SK-N-SH (cell line): ENCODE measurements at regions not wholly inside any gene's neighbourhood (a gene's known extent, or its start where the extent isn't known, plus 50 kb on each side); places are given as distances from the start of the nearest gene placed in this dataset.

ENCODE experiments used
- CTCF ChIA-PET: fragments of 300-600, 350-600 bp; formaldehyde crosslinking; extraction: SDS; loops from one replicate; lab custom pipeline; 2021; lab: Yijun Ruan, JAX
- POLR2A ChIA-PET: fragments of 350-600 bp; sonication (Branson Sonifier 250); formaldehyde crosslinking; extraction: SDS; loops from one replicate; lab custom pipeline; 2020; ENCODE audit warnings: antibody characterized with exemption, inconsistent platforms; lab: Yijun Ruan, JAX
- DNase-seq: peaks from one replicate; pipeline ENCODE4 v3.0.0; 2012
- H2AFZ ChIP-seq: fragments of 200-600 bp; sonication (generic); 2 replicates; pipeline ENCODE4 v1.8.1; 2016; ENCODE audit warnings: antibody characterized with exemption, mild to moderate bottlenecking, low read depth
- H3F3A ChIP-seq: fragments of 200-600 bp; sonication (generic); replicated peaks from 2 replicates; pipeline ENCODE3; 2016; ENCODE audit warnings: antibody characterized with exemption, mild to moderate bottlenecking; ENCODE audit not compliant: insufficient read depth
- H3K27ac ChIP-seq, 2 experiments: fragments of 200-500 bp in 1 of 2; fragments of 200-600 bp in 1 of 2; sonication (Bioruptor generic) in 1 of 2; sonication (generic), shearing (Covaris generic) in 1 of 2; 2 replicates each; pipeline versions ENCODE4 v1.5.1 to v1.6.1; 2014 to 2016; ENCODE audit warnings: low read depth in 2 of 2, inconsistent platforms in 1 of 2, low read length in 1 of 2, mild to moderate bottlenecking in 1 of 2, mixed read lengths in 1 of 2
- H3K27me3 ChIP-seq: fragments of 200-600 bp; sonication (generic), shearing (Covaris generic); 2 replicates; pipeline ENCODE4 v1.6.1; 2016; ENCODE audit warnings: mixed run types; ENCODE audit not compliant: insufficient read depth
- H3K36me3 ChIP-seq, 2 experiments: fragments of 200-500 bp in 1 of 2; fragments of 200-600 bp in 1 of 2; sonication (Bioruptor generic) in 1 of 2; sonication (generic) in 1 of 2; replicated peaks in 1 of 2; 2 replicates each; pipeline versions ENCODE3 to v1.5.1; 2014 to 2016; ENCODE audit warnings: low read length in 1 of 2, mild to moderate bottlenecking in 1 of 2; ENCODE audit not compliant: insufficient read depth in 2 of 2, control insufficient read depth in 1 of 2
- H3K4me1 ChIP-seq, 2 experiments: fragments of 200-500 bp in 1 of 2; fragments of 200-600 bp in 1 of 2; sonication (Bioruptor generic) in 1 of 2; sonication (generic), shearing (Covaris generic) in 1 of 2; 2 replicates each; pipeline versions ENCODE4 v1.5.1 to v1.6.1; 2014 to 2016; ENCODE audit warnings: low read depth in 1 of 2, low read length in 1 of 2, mixed run types in 1 of 2; ENCODE audit not compliant: insufficient read depth in 2 of 2, control insufficient read depth in 1 of 2
- H3K4me2 ChIP-seq: fragments of 200-600 bp; sonication (generic), shearing (Covaris generic); 2 replicates; pipeline ENCODE4 v1.6.1; 2017; ENCODE audit warnings: mixed run types
- H3K4me3 ChIP-seq, 2 experiments: fragments of 200-500 bp in 1 of 2; fragments of 200-600 bp in 1 of 2; sonication (Bioruptor generic) in 1 of 2; sonication (generic), shearing (Covaris generic) in 1 of 2; 2 replicates each; pipeline versions ENCODE4 v1.5.1 to v1.8.1; 2014 to 2016; ENCODE audit warnings: low read depth in 2 of 2, inconsistent platforms in 1 of 2, low read length in 1 of 2, mild to moderate bottlenecking in 1 of 2, mixed read lengths in 1 of 2, moderate library complexity in 1 of 2
- H3K79me2 ChIP-seq: fragments of 200-600 bp; sonication (generic); 2 replicates; pipeline ENCODE4 v1.8.1; 2017; ENCODE audit warnings: mild to moderate bottlenecking; ENCODE audit not compliant: insufficient read depth
- H3K9ac ChIP-seq: fragments of 200-600 bp; sonication (generic); 2 replicates; pipeline ENCODE4 v1.6.1; 2017; ENCODE audit warnings: mixed run types
- H3K9me2 ChIP-seq: fragments of 200-600 bp; sonication (generic); 2 replicates; pipeline ENCODE4 v1.6.1; 2017; ENCODE audit warnings: mixed run types
- H3K9me3 ChIP-seq: fragments of 200-600 bp; sonication (generic); 2 replicates; pipeline ENCODE4 v1.6.1; 2017; ENCODE audit warnings: mixed run types, mild to moderate bottlenecking, moderate library complexity
- H4K20me1 ChIP-seq: fragments of 200-600 bp; sonication (generic); 2 replicates; pipeline ENCODE4 v1.6.1; 2017; ENCODE audit warnings: mild to moderate bottlenecking, mixed run types; ENCODE audit not compliant: insufficient read depth
- ELF1 ChIP-seq: IDR thresholded peaks from 2 replicates; pipeline ENCODE4 v1.4.0; 2012
- EP300 ChIP-seq, 2 experiments: IDR thresholded peaks; 2 replicates each; pipeline versions ENCODE4 v1.4.0 to v1.6.1; 2012; ENCODE audit warnings: borderline replicate concordance in 1 of 2, low read depth in 1 of 2, low read length in 1 of 2
- EZH2phosphoT487 ChIP-seq: fragments of 200-600 bp; sonication (generic); IDR thresholded peaks from 2 replicates; pipeline ENCODE4 v1.6.1; 2017; ENCODE audit warnings: low read depth, mixed run types, mild to moderate bottlenecking, antibody characterized with exemption, moderate library complexity, borderline replicate concordance
- FOXM1 ChIP-seq: IDR thresholded peaks from 2 replicates; pipeline ENCODE4 v1.4.0; 2012; ENCODE audit warnings: low read depth, mild to moderate bottlenecking
- GABPA ChIP-seq: IDR thresholded peaks from 2 replicates; pipeline ENCODE4 v1.4.0; 2012; ENCODE audit warnings: low read depth, mild to moderate bottlenecking
- GATA2 ChIP-seq: sonication (generic); formaldehyde crosslinking; IDR thresholded peaks from 2 replicates; pipeline ENCODE4 v1.5.0; 2020; ENCODE audit warnings: mild to moderate bottlenecking, missing genetic modification reagents
- MAX ChIP-seq: IDR thresholded peaks from 2 replicates; pipeline ENCODE4 v1.4.0; 2012; ENCODE audit warnings: low read depth
- MEF2A ChIP-seq: IDR thresholded peaks from 2 replicates; pipeline ENCODE4 v1.4.0; 2012; ENCODE audit warnings: low read depth, borderline replicate concordance
- MXI1 ChIP-seq: IDR thresholded peaks from 2 replicates; pipeline ENCODE4 v1.6.1; 2012; ENCODE audit warnings: mild to moderate bottlenecking, low read depth, low read length, improper control_type of control experiment
- NFIC ChIP-seq: IDR thresholded peaks from 2 replicates; pipeline ENCODE4 v1.4.0; 2012; ENCODE audit warnings: borderline replicate concordance
- POLR2AphosphoS5 ChIP-seq: IDR thresholded peaks from 2 replicates; pipeline ENCODE4 v1.6.1; 2012; ENCODE audit warnings: low read depth, low read length
- RFX5 ChIP-seq: IDR thresholded peaks from 2 replicates; pipeline ENCODE4 v1.6.1; 2012; ENCODE audit warnings: mild to moderate bottlenecking, improper control_type of control experiment, low read length
- TAF1 ChIP-seq: IDR thresholded peaks from 2 replicates; pipeline ENCODE4 v1.6.1; 2012; ENCODE audit warnings: low read depth, mild to moderate bottlenecking, low read length, moderate library complexity, borderline replicate concordance
- TCF12 ChIP-seq: IDR thresholded peaks from 2 replicates; pipeline ENCODE4 v1.4.0; 2012
- USF2 ChIP-seq: fragments of 150-350 bp; IDR thresholded peaks from 2 replicates; pipeline ENCODE4 v1.6.1; 2017; ENCODE audit warnings: antibody characterized with exemption, low read length, low read depth, borderline replicate concordance
- YY1 ChIP-seq: IDR thresholded peaks from 2 replicates; pipeline ENCODE4 v1.4.0; 2012; ENCODE audit warnings: low read depth, mild to moderate bottlenecking
- WGBS: methylation state at CpG from one replicate; pipeline ENCODE4 v1.1.6; 2017; ENCODE audit warnings: low lambda C conversion rate; 5-methylcytosine and 5-hydroxymethylcytosine counted together
- TF ChIP-seq, protein P1 (sequence below): fragments of 150-350 bp; IDR thresholded peaks from 2 replicates; pipeline ENCODE4 v1.6.1; 2016; ENCODE audit warnings: mild to moderate bottlenecking, low read depth, low read length
- TF ChIP-seq, protein P2 (sequence below): IDR thresholded peaks from 2 replicates; pipeline ENCODE4; 2012
- TF ChIP-seq, protein P3 (sequence below): IDR thresholded peaks from 2 replicates; pipeline ENCODE4 v1.4.0; 2012; ENCODE audit warnings: low read depth, borderline replicate concordance

- TF ChIP-seq, protein P1, sequence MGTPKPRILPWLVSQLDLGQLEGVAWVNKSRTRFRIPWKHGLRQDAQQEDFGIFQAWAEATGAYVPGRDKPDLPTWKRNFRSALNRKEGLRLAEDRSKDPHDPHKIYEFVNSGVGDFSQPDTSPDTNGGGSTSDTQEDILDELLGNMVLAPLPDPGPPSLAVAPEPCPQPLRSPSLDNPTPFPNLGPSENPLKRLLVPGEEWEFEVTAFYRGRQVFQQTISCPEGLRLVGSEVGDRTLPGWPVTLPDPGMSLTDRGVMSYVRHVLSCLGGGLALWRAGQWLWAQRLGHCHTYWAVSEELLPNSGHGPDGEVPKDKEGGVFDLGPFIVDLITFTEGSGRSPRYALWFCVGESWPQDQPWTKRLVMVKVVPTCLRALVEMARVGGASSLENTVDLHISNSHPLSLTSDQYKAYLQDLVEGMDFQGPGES, result no peak
Observed at GRCh38 chr11:37908219-37908548, 1310.1 kb upstream of the RAG2 start (continued).

GRCh38 chr11:37907436-37908218, 1309.6 kb upstream of the RAG2 start:
- Histone ChIP-seq H3K9me3 (no peaks in the 10 kb centered on the region), H3K4me2 (no peak overlapping the region), H4K20me1 (no peaks in the 10 kb centered on the region), H3K27me3 (no peaks in the 10 kb centered on the region), H3K4me3 (no peak overlapping the region), H2AFZ (no peak overlapping the region), H3K79me2 (no peaks in the 10 kb centered on the region), H3K9me2 (no peaks in the 10 kb centered on the region)
- WGBS, result 28% methylated on average over 17 of the region's 20 CpGs
- TF ChIP-seq MXI1, result no peak
- TF ChIP-seq MEF2A, result no peak
- TF ChIP-seq YY1, result no peak
- TF ChIP-seq NFIC, result no peak
- TF ChIP-seq, protein P2, sequence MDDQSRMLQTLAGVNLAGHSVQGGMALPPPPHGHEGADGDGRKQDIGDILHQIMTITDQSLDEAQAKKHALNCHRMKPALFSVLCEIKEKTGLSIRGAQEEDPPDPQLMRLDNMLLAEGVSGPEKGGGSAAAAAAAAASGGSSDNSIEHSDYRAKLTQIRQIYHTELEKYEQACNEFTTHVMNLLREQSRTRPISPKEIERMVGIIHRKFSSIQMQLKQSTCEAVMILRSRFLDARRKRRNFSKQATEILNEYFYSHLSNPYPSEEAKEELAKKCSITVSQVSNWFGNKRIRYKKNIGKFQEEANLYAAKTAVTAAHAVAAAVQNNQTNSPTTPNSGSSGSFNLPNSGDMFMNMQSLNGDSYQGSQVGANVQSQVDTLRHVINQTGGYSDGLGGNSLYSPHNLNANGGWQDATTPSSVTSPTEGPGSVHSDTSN, result no peak
- TF ChIP-seq, all 33 proteins: peak for 0
- Histone ChIP-seq H3K4me1 (no peaks in the 10 kb centered on the region), H3F3A (no peaks in the 10 kb centered on the region), H3K9ac (no peak overlapping the region), H3K36me3 (no peaks in the 10 kb centered on the region), H3K27ac (no peak overlapping the region)
- ChIA-PET CTCF (no interaction called here), POLR2A (no interaction called here)
- DNase-seq, result no peak

GRCh38 chr11:37905707-37906417, 1307.8 kb upstream of the RAG2 start:
- no peaks in the 10 kb centered on the region for H3K27me3 ChIP-seq
- TF ChIP-seq NFIC (no peak), MAX (no peak), FOXM1 (no peak), MEF2A (no peak), USF2 (no peak), ELF1 (no peak), TAF1 (no peak), EP300 (IDR thresholded peaks at IDR 0.05; ENCODE audit: borderline replicate concordance in 1 of 2, low read depth in 1 of 2, low read length in 1 of 2) (no peak), TCF12 (no peak), GABPA (no peak), POLR2AphosphoS5 (no peak), GATA2 (CRISPR knock-in tag) (no peak), EZH2phosphoT487 (no peak), RFX5 (no peak)
- TF ChIP-seq, protein P3, sequence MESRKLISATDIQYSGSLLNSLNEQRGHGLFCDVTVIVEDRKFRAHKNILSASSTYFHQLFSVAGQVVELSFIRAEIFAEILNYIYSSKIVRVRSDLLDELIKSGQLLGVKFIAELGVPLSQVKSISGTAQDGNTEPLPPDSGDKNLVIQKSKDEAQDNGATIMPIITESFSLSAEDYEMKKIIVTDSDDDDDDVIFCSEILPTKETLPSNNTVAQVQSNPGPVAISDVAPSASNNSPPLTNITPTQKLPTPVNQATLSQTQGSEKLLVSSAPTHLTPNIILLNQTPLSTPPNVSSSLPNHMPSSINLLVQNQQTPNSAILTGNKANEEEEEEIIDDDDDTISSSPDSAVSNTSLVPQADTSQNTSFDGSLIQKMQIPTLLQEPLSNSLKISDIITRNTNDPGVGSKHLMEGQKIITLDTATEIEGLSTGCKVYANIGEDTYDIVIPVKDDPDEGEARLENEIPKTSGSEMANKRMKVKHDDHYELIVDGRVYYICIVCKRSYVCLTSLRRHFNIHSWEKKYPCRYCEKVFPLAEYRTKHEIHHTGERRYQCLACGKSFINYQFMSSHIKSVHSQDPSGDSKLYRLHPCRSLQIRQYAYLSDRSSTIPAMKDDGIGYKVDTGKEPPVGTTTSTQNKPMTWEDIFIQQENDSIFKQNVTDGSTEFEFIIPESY, result no peak
- TF ChIP-seq, all 33 proteins: peak for 0
- ChIA-PET CTCF (no interaction called here), POLR2A (no interaction called here)
- Histone ChIP-seq H3F3A (no peaks in the 10 kb centered on the region), H3K79me2 (no peaks in the 10 kb centered on the region), H3K9me3 (no peaks in the 10 kb centered on the region), H3K9me2 (no peaks in the 10 kb centered on the region), H3K4me1 (no peaks in the 10 kb centered on the region), H2AFZ (no peak overlapping the region), H3K9ac (no peak overlapping the region), H3K36me3 (no peaks in the 10 kb centered on the region), H3K4me2 (no peak overlapping the region), H3K4me3 (no peak overlapping the region), H4K20me1 (no peaks in the 10 kb centered on the region), H3K27ac (no peak overlapping the region)
- DNase-seq, result no peak
- 55% methylated on average over 12 of the region's 13 CpGs for WGBS
